Tongue (tissue), 1 donor: ENCODE measurements at regions not wholly inside any gene's neighbourhood (a gene's known extent, or its start where the extent isn't known, plus 50 kb on each side); places are given as distances from the start of the nearest gene placed in this dataset.

Experiments used
- DNase-seq: peaks from one replicate; pipeline ENCODE4 v3.0.0-alpha.2; 2015

DNA sequence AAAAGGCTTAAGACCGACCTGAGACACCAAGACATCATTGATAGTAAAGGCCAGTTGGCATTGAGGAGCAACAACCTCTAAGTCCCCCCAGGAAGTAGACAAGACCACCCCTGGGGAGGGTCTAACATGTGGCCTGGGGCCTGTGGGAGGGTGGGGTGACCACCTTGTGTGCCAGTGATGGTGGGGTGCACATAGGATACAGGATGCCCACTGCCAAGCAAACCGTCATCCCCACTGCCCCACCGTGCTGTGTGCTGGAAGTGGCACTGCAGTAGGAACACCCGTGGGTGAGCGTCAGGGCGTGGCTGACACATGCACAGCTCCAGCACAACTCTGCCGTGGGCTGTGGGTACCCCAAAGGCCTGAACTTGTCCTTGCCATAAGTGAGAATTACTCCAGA is 84.3 kb upstream of the LGALSL start:
- no peak for DNase-seq

GRCh38 chr2:64371727-64372126 is 82.2 kb upstream of the LGALSL start:
- DNase-seq: no peak

GRCh38 chr2:64374686-64375085 is 79.3 kb upstream of the LGALSL start:
- peak; percentile 86 for DNase-seq

- peak; percentile 21 for DNase-seq
Observed at GRCh38 chr2:64376926-64377325, 77.0 kb upstream of the LGALSL start.

- no peak for DNase-seq
Observed at GRCh38 chr2:64379186-64379585, 74.8 kb upstream of the LGALSL start.

DNA sequence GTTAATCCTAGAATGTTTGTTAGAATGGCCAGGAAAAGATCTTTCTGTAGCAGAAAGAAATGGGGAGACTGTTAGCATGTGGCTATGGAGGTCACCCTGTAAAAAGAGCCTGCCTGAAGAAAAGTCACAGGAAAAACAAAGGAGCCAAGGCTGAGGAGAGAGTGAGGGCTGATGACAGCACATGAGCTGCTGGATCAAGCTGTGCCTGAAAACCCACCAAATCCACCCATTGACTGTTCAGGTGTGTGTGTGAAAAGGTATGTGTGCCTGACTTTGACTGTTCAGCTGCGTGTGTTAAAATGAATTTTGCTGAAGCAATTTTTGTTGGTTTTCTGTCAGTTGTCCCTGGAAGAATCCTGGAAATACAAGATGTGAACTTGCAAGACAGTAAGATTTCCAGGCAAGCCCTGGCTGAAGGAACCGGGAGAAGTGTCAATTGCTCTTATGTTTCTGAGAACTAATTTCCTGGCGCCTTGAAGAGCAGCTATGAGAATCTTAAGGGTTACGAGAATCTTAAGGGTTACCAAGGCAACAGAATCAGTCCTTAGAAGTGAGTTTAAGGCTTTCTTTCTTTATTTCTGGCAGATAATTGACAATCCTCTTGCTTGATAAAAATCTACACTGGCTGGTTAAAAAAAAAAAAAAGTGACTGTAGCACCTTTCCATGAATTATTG is 73.0 kb upstream of the LGALSL start:
- no peak for DNase-seq

DNA sequence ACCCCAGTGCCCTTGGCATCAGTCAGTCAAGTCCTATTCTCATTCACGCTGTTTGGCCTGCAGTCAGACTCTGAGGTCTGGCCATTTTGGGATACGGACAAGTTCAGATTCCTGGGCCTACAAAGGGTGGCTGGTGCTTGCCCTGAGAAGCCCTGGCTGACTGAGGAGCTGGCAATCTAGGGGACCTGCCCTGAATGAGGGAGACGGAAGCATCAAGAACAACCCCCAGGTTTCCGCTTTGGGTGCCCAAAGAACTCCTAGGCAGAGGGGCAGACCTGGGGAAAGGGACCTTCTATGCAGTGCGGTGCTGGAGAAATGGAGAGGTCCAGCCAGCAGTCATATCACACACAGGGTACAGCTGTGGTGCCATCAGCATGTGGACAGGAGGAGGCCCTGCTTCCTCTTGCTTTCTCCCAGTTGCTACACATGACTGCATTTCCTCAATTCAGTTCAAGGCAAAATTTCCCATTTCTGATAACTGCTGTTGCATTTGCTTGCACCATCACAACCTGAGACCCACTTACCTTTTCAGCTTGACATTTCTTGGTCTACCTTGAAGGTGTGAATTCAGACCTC is 70.9 kb upstream of the LGALSL start:
- DNase-seq: no peak

DNA sequence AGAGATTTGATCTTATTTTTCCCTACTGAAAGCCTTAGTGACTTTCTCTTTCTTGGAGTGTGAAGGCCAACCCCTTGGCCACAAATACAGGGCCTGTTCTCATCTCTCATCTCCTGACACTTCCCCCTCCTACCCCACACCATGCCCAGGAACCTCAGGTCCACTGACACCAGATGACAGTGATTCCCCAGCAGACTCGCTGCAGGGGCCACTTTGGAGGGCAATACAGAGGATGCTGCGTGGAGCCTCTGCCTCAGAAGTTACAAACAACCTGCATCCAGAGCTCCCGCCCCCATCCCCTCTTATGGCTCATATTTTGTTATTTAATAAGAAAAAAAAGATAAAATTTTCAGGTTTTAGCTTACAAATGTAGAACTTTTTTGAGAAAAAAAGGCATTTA is 70.1 kb upstream of the LGALSL start:
- DNase-seq: no peak

DNA sequence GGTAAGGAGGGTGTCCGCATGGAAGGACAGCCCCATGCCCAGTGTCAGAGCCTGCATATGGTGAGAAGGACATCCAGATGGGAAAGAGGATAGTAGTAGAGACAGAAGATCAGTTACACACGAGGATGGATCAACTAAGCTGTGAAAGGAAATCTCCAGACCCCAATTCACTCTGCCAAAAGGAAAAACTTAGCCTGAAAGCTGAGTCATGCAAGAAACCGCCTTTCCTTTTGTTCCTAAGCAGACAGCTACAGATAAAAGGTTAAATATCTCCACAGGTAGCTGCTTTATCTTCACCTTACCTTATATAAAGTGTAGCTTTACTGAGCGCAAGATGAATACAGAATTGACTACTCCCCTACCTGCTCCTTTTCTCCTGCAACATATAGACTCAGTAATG is 67.3 kb upstream of the LGALSL start:
- DNase-seq: no peak

GRCh38 chr2:64390586-64390985 is 63.4 kb upstream of the LGALSL start:
- no peak for DNase-seq

GRCh38 chr2:64391424-64391823 is 62.5 kb upstream of the LGALSL start:
- DNase-seq: no peak

DNA sequence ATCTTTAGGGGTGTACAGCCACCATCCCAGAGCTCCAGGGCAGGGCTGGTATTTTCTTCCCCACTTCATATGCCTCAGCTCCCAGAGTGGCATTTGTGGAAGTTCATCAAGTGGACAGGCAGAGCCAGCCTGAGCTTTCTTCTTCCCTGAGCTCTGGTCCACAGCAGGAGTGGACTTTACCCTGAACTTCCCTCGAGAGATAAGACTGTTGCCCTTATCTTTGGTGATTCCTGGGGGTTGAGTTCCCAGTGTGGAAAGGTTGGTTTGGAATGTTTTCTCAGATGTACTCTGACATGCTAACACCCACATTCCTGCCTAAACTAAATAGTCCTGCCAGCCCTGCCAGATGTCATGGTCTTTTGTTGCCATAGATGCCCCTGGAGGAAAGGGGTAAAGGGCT is 62.0 kb upstream of the LGALSL start:
- no peak for DNase-seq

DNA sequence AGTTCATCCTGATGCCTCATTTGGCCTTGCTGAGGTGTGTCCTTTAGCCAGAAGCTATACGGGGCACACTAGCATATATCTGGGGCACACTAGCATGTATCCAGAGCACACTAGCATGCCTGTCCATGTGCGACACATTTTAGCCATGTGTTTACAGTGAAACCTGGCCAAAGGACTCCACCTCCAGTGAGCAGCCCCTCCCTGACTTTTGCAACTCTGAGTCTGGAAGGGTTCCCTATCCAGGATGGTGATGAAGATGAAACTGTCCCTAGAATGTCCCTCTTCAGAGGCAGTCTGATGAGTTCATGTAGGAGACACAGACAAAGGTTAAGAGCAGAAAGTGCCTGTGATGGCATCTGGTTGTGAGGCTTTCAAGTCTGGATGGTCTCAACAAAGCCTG is 61.4 kb upstream of the LGALSL start:
- DNase-seq: no peak

DNA sequence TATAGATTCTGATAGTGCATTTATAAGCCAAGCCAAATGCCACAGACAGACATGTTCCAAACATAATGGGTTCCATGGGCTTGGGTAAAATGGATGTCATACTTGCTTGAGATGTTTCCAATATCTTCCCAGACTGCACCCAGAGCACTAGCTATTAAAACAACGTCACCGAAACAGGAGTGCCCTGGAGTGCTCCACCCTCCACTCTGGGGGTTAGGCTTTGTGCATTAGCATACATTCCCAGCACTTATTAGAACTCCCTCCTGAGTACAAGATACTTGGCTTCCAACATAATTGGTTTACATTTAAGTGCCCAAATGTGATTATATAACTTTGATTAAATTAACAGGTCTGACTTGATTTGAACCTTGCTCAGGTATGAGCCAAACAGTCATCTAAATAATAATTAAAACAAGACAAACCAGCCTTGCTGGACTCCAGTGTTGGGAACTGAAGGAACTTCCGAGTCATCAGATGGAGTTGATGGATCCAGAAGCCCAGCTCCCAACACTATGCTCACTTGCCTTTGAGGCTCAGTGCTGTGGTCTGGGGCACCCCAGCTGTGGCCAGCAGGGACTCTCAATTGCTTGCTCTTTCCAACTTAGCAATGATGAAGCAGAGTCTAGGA is 60.5 kb upstream of the LGALSL start:
- DNase-seq: no peak

- no peak for DNase-seq
Observed at GRCh38 chr2:64394153-64394552, 59.8 kb upstream of the LGALSL start.

DNA sequence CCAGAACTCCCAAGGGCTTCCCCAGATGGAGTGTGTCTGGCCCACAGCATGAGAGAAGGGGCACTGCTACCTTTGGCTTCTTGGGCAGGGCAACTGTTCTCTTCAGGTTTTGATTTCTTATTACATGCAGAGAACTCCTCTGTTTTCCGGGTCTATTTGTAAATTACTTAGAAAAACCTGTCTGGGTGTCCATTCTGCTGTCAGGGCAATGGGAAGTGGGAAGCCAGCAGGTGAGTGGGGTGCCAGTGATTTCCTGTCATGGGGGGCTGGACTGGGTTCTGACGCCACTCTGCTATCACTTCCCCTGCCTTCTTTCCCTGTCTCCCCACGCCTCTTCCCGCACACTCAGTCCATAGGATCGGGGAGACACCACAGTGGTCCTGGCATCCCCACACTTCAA is 58.0 kb upstream of the LGALSL start:
- DNase-seq: no peak

GRCh38 chr2:64396551-64396950 is 57.4 kb upstream of the LGALSL start:
- DNase-seq: no peak

DNA sequence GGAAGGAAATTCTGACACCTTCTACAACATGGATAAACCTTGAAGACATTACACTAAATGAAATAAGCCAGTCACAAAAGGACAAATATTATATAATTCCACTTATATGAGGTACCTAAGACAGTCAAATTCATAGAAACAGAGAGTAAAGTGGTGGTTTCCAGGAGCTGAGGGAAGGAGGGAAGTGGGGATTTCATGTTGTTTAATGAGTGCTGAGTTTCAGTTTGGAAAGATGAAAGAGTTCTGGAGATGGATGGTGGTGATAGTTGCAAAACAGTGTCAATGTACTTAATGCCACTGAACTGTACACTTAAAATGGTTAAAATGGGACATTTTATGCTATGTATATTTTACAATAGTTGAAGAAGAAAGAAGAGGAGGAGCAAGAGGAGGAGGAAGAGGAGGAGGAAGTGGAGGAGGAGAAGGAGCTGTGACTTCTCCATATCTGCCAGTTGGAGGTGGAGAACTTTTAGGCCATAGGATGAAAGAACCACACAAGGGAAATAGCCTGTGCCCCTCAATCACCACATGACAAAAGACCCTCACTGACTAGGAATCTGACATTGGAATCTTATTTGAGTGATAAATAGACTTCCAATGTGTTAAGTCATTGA is 55.3 kb upstream of the LGALSL start:
- no peak for DNase-seq

GRCh38 chr2:64399521-64399920 is 54.4 kb upstream of the LGALSL start:
- DNase-seq: no peak

DNA sequence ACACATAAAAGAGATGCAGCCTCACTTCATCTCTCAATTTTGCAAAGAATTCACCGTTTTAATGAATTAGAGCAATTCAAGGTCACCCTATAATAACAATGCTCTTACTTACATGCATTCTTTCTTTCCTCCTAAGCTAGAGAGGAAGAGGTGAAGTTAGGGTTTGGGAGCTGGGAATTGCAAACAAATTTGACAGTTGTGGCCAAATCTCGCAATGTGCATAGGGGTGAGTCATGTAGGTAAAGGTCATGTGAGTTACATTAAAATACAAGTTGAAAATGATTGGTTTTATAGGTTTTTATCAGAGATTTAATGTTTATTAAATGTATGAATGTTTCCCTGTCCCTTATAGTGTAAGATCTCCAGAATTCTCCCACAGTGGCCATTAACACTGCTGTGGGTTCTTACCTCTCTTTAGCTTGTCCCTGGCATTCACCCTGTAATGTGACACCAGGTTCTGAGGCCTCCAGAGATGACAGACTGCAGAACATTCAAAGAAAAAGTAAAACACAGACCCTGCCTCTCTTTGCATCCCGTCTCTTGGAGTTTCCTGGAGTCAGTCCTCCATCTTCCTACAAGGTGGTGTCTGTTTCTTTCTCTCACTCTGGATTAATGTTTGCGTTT is 53.7 kb upstream of the LGALSL start:
- DNase-seq: no peak

- DNase-seq: peak; percentile 24
Observed at GRCh38 chr2:64400733-64401528, 53.0 kb upstream of the LGALSL start.

DNA sequence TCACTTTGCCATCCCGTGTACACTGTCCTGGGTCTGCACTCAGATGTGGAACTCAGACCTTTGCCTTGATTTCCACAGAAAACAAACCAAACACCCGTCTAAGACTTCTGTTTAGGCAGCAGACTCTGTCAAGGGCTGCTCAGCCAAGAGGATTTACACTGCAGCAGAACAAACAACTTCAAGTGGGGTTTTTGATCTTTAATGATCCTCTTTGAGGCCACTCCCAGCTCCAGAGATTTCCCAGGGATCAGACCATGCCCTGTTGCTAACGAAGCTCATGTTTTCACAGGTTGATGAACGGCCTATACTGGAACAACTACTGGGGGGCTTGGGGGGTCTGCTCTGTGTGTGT is 52.5 kb upstream of the LGALSL start:
- peak; percentile 63 for DNase-seq
